HepG2 (cell line): ENCODE measurements at regions not wholly inside any gene's neighbourhood (a gene's known extent, or its start where the extent isn't known, plus 50 kb on each side); places are given as distances from the start of the nearest gene placed in this dataset.

Experiments used
- CHCHD3 ChIP-seq: sonication (generic); formaldehyde crosslinking; IDR thresholded peaks from 2 replicates; pipeline ENCODE4 v1.8.0; 2022; ENCODE audit warnings: mild to moderate bottlenecking, missing genetic modification reagents, moderate library complexity
- GMEB1 ChIP-seq: sonication (generic); formaldehyde crosslinking; IDR thresholded peaks from 2 replicates; pipeline ENCODE4 v1.5.1; 2020; ENCODE audit warnings: missing genetic modification reagents, mild to moderate bottlenecking, borderline replicate concordance
- KAT7 ChIP-seq: IDR thresholded peaks from 2 replicates; pipeline ENCODE4 v1.6.1; 2018; ENCODE audit warnings: borderline replicate concordance, missing compliant biosample characterization
- NRL ChIP-seq: sonication (generic); formaldehyde crosslinking; IDR thresholded peaks from 2 replicates; pipeline ENCODE4 v1.5.0; 2020; ENCODE audit warnings: missing genetic modification reagents, mild to moderate bottlenecking, moderate library complexity, borderline replicate concordance
- PHF8 ChIP-seq: sonication (generic); formaldehyde crosslinking; IDR thresholded peaks from 2 replicates; pipeline ENCODE4 v1.5.0; 2020; ENCODE audit warnings: missing genetic modification reagents
- SAFB2 ChIP-seq: sonication (generic); formaldehyde crosslinking; IDR thresholded peaks from 2 replicates; pipeline ENCODE4 v1.5.1; 2020; ENCODE audit warnings: missing genetic modification reagents, low read depth, mild to moderate bottlenecking, borderline replicate concordance
- TRIM22 ChIP-seq: fragments of 450-650 bp; IDR thresholded peaks from 2 replicates; pipeline ENCODE4 v1.6.1; 2017
- XRCC5 ChIP-seq: fragments of 200-400 bp; formaldehyde crosslinking; optimal IDR thresholded peaks from 2 replicates; pipeline ENCODE3; 2017; ENCODE audit warnings: mild to moderate bottlenecking, low read length
- ZFAT ChIP-seq: sonication (generic); formaldehyde crosslinking; conservative IDR thresholded peaks from 2 replicates; pipeline ENCODE4 v1.8.1; 2023; ENCODE audit warnings: missing genetic modification reagents, inconsistent platforms
- ZNF101 ChIP-seq: sonication (generic); formaldehyde crosslinking; IDR thresholded peaks from 2 replicates; pipeline ENCODE4 v1.4.0; 2020; ENCODE audit warnings: mild to moderate bottlenecking, low read depth, missing genetic modification reagents, borderline replicate concordance
- ZNF280B ChIP-seq: sonication (generic); formaldehyde crosslinking; IDR thresholded peaks from 2 replicates; pipeline ENCODE4 v1.5.0; 2020; ENCODE audit warnings: missing genetic modification reagents, mild to moderate bottlenecking, borderline replicate concordance
- ZNF383 ChIP-seq: sonication (generic); formaldehyde crosslinking; IDR thresholded peaks from 2 replicates; pipeline ENCODE4 v1.4.0; 2020; ENCODE audit warnings: missing genetic modification reagents, mild to moderate bottlenecking, borderline replicate concordance
- ZNF646 ChIP-seq: sonication (generic); formaldehyde crosslinking; IDR thresholded peaks from 2 replicates; pipeline ENCODE4 v1.9.0; 2021; ENCODE audit warnings: mild to moderate bottlenecking, missing genetic modification reagents
- ZNF749 ChIP-seq: sonication (generic); formaldehyde crosslinking; IDR thresholded peaks from 2 replicates; pipeline ENCODE4 v1.8.0; 2022; ENCODE audit warnings: mild to moderate bottlenecking, missing genetic modification reagents, moderate library complexity, borderline replicate concordance
- ZSCAN21 ChIP-seq: sonication (generic); formaldehyde crosslinking; IDR thresholded peaks from 2 replicates; pipeline ENCODE4 v1.8.0; 2022; ENCODE audit warnings: mild to moderate bottlenecking, missing genetic modification reagents, moderate library complexity, borderline replicate concordance
- ZSCAN25 ChIP-seq: sonication (generic); formaldehyde crosslinking; IDR thresholded peaks from 2 replicates; pipeline ENCODE4 v1.8.0; 2022; ENCODE audit warnings: mild to moderate bottlenecking, missing genetic modification reagents
- TF ChIP-seq, protein P1 (sequence below): sonication (generic); formaldehyde crosslinking; IDR thresholded peaks from 2 replicates; pipeline ENCODE4 v1.5.1; 2020; ENCODE audit warnings: missing genetic modification reagents, mild to moderate bottlenecking, borderline replicate concordance
- TF ChIP-seq, protein P2 (sequence below): sonication (generic); formaldehyde crosslinking; IDR thresholded peaks from 2 replicates; pipeline ENCODE4 v1.5.0; 2020; ENCODE audit warnings: missing genetic modification reagents, mild to moderate bottlenecking, borderline replicate concordance

DNA sequence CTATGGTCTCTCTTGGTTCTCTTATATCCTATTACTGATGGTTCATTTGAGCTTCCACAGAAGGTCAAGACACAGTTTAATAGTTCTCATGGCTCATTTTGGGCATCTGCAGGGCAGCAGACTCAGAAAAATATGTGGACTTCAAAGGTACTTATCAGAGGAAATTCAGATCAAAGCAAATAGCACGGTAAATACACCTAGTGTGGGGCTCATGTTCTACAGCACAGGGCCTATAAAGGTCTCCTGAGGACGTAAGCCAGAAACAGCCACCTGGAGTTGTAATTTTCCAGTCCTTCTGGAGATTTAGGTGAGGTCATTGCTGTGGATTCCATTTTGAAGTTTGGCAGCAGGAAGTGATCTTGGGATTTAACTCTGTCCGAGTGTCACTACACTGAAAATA is 134.5 kb upstream of the SGO1 start (continued):
- TF ChIP-seq ZNF646 (CRISPR knock-in tag), result no peak
- TF ChIP-seq KAT7 (CRISPR knock-in tag), result no peak
- TF ChIP-seq TRIM22, result no peak
- TF ChIP-seq, protein P1, sequence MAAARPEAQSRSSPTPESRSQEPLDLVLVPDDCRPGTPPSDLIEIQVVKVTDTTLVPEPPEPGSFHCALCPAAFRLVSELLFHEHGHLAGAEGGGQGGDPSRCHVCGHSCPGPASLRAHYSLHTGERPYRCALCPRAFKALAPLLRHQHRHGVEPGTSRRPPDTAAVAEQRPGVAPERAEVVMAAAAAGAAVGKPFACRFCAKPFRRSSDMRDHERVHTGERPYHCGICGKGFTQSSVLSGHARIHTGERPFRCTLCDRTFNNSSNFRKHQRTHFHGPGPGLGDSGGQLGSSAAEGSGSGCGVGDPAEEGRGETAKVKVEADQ, result no peak
- no peak for TF ChIP-seq CHCHD3
- TF ChIP-seq ZNF383 (CRISPR knock-in tag), result no peak
- no peak for TF ChIP-seq ZSCAN25 (CRISPR knock-in tag)
- TF ChIP-seq ZFAT (CRISPR knock-in tag), result no peak
- no peak for TF ChIP-seq PHF8
- no peak for TF ChIP-seq XRCC5
- TF ChIP-seq NRL (CRISPR knock-in tag), result no peak
- no peak for TF ChIP-seq ZSCAN21
- no peak for TF ChIP-seq ZNF749
- TF ChIP-seq, protein P2, sequence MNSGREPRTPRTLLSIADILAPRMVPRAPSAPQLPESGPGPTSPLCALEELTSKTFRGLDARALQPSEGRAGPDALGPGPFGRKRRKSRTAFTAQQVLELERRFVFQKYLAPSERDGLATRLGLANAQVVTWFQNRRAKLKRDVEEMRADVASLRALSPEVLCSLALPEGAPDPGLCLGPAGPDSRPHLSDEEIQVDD, result no peak
- no peak for TF ChIP-seq SAFB2
- no peak for TF ChIP-seq ZNF280B
- TF ChIP-seq ZNF101 (CRISPR knock-in tag), result no peak
- TF ChIP-seq GMEB1 (CRISPR knock-in tag), result 0 out of 2 replicates have a peak, but pooled peaks have one; percentile 29
